HG02938 (cell line): ENCODE measurements at regions not wholly inside any gene's neighbourhood (a gene's known extent, or its start where the extent isn't known, plus 50 kb on each side); places are given as distances from the start of the nearest gene placed in this dataset.
"Not testable (repeated sequence)": the region's sequence is repeated elsewhere in the genome, so short reads cannot be mapped to it uniquely, and the experiment has no call there.

Experiments used
- ATAC-seq: cut with Tn5 transposase; IDR thresholded peaks from one replicate; pipeline ENCODE4 v1.9.1; 2021; ENCODE audit warnings: mild to moderate bottlenecking, moderate library complexity; ENCODE audit not compliant: unreplicated experiment

DNA sequence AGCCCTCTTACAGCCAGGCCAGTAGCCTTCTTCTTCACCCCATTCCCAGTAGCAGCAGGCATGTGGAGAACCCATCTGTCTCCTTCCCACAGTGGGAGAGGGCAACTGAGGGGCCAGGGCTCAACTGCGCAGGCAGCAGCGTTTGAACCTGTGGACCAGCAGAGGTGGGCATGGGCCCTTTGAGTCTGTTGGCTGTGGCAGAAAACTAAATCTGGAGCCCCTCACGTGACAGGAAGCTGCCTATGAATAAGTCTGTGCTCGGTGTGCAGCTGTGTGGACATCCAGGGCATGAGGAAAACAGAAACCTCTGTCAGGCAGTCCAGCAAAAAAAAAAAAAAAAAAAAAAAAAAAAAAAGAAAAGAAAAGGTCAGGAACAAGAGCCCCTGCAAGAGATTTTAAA is 189.2 kb upstream of the NR3C1 start:
- peak; percentile 78 for ATAC-seq

GRCh38 chr5:143588933-143589662 is 185.6 kb upstream of the NR3C1 start:
- no peak for ATAC-seq

GRCh38 chr5:143588121-143588520 is 184.6 kb upstream of the NR3C1 start:
- not testable (repeated sequence) for ATAC-seq

DNA sequence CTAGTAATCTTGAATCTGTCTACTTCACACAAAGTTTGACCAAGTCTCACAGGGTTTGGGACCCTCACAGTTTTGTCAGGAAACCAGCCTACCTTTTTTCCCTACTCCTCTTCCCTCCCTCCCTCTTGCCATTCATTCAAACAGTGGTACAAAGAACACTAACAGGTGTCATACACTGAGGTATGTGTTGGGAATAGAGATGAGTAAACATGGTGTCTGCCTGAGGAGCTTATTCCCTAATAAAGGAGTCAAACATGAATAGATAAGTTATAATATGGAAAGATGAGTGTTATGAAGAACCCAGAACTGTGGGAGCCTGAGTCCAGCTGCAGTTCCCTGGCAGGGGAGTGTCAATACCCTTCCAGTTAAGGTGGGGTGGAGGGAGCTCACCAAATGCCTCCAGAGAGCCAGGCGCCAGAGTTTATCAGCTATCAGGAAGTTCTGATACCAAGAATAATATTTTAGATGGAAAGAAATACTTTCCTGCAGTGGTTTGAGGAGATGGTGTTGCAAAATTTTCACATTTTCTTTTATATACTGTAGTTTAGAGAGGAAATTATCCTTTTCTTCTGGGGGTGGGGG is 183.4 kb upstream of the NR3C1 start:
- ATAC-seq: no peak

GRCh38 chr5:143585970-143586369 is 182.5 kb upstream of the NR3C1 start:
- ATAC-seq: no peak

- ATAC-seq: no peak
Measured at GRCh38 chr5:143583409-143583808, 179.9 kb upstream of the NR3C1 start.

DNA sequence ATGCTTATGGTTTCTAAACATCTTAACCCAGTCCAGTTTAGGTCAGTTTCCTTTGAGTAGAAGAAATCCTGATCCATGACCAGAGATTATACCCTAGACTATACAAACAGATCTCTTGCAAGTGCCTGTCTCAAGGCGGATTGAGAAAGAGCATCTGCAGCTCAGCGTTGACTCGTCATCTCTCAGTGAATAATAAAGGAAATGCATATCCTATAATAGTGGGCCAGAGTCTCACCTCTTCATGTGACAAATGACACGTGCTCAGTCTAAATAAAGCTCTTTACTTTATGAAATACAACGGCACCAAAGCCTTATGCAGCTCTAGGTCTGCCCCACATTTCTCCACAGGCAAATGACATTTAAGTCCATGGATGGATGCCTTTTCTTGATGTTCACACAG is 179.4 kb upstream of the NR3C1 start:
- ATAC-seq: no peak

DNA sequence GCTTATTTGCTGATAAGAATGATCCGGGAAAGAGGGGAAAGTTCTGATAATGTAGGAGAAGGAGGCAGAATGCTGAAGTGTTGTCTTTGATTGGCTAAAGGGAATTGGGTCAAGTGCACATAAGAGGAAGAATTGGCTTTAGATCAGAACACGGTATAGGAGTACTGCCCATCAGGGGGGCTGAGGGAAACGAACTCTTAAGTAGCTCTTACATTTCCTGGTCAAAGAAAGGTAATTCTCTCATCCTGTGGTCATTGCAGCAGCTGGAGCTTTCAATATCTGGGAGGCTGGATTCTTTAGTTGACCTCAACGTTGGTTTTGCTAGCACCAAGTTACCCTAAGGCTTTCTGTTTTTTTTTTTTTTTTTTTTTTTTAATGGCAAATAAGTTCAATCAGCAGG is 178.7 kb upstream of the NR3C1 start:
- no peak for ATAC-seq

- ATAC-seq: no peak
Measured at GRCh38 chr5:143581649-143582048, 178.2 kb upstream of the NR3C1 start.

- ATAC-seq: no peak
Measured at GRCh38 chr5:143581147-143581546, 177.7 kb upstream of the NR3C1 start.

GRCh38 chr5:143576711-143577484 is 173.4 kb upstream of the NR3C1 start:
- no peak for ATAC-seq

- no peak for ATAC-seq
Measured at GRCh38 chr5:143575286-143575685, 171.8 kb upstream of the NR3C1 start.

GRCh38 chr5:143574236-143574635 is 170.8 kb upstream of the NR3C1 start:
- ATAC-seq: no peak

- ATAC-seq: peak; percentile 56
Measured at GRCh38 chr5:143573568-143574170, 170.2 kb upstream of the NR3C1 start.

DNA sequence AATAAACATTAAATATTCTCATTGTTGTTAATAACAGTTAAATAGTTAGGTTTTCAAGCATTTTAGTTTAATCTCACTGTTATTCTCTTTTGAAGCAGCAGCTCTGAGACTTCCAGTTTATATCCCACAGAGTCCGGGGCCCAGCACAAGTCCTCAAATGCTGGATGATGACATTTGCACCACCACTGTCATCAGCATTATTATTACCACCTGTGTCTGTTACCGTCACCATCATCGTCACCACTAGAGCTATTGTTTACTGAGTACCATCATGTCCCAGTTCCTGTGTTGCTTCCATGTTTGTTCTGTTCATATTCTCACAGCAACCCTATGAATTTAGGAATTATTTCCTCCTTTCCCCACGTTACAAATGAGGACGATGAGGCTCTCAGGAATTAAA is 169.2 kb upstream of the NR3C1 start:
- ATAC-seq: no peak

DNA sequence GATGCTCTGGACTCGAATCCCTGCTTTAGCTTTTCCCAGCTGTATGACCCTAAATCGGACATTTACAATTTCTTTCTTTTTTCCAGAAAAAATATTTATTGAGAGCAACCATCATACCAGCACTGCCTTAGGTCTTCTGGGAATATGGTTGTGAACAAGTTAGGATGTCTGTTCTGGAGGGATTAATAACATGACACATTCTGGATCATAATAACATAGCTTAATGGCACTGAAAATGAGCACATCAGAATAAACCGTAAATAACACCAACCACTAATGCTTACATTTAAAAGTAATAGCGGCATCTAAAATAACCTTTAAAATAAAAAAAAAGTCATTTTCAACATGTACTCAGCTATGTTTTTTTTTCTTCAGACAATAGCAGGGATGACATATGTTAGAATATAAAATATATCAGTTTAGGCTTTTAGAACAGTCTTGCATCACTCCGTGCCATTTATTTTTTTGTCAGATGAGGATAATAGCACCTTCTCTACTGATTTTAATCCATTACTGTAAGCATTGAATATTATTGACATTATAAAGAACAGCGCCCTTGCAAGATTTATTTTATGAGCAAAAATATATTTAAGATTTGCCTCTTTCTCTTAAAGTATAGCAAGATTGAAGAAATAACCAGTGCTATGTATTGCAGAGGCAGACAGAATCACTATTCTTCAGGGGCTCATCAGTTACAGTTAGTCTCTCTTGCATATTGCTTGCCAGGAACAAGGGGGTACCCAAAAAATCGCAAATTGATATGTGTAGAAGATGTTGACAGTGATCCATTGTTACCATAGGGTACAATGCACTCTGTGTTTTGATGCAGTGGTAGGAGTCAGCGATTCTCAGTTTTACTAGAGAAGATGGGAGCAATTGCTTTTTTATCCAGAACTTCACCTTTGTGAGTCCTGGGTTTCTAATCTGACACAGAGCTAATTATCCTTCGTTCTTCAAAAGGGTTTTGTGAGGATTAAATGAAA is 168.4 kb upstream of the NR3C1 start:
- no peak for ATAC-seq

- ATAC-seq: no peak
Measured at GRCh38 chr5:143570989-143571388, 167.5 kb upstream of the NR3C1 start.

GRCh38 chr5:143569722-143570567 is 166.5 kb upstream of the NR3C1 start:
- no peak for ATAC-seq

- no peak for ATAC-seq
Measured at GRCh38 chr5:143569213-143569701, 165.8 kb upstream of the NR3C1 start.
